ENCODE measurements at regions not wholly inside any gene's neighbourhood (a gene's known extent, or its start where the extent isn't known, plus 50 kb on each side); places are given as distances from the start of the nearest gene placed in this dataset.

- no peaks in the 10 kb centered on the region for H3K27me3 Mint-ChIP-seq (ENCODE audit: unreplicated experiment)
- H3K36me3 Mint-ChIP-seq (ENCODE audit: low read depth, unreplicated experiment) = no peaks in the 10 kb centered on the region
- H3K27ac Mint-ChIP-seq (ENCODE audit: unreplicated experiment) = no peak overlapping the region
- no peaks in the 10 kb centered on the region for H3K9me3 Mint-ChIP-seq (ENCODE audit: unreplicated experiment)
- H3K4me3 Mint-ChIP-seq (ENCODE audit: unreplicated experiment) = no peak overlapping the region
- no peaks in the 10 kb centered on the region for H3K4me1 Mint-ChIP-seq (ENCODE audit: unreplicated experiment)
- DNase-seq (ENCODE audit: low spot score) = no peak
- TF ChIP-seq CTCF (IDR thresholded peaks at IDR 0.05; ENCODE audit: unreplicated experiment) = no peak
Measured at GRCh38 chr9:22643541-22643940, 196.9 kb downstream of the DMRTA1 start.

- Mint-ChIP-seq H3K36me3 (ENCODE audit: low read depth, unreplicated experiment) (no peaks in the 10 kb centered on the region), H3K9me3 (ENCODE audit: unreplicated experiment) (no peaks in the 10 kb centered on the region), H3K27ac (ENCODE audit: unreplicated experiment) (no peak overlapping the region), H3K4me1 (ENCODE audit: unreplicated experiment) (no peaks in the 10 kb centered on the region), H3K27me3 (ENCODE audit: unreplicated experiment) (no peaks in the 10 kb centered on the region), H3K4me3 (ENCODE audit: unreplicated experiment) (no peak overlapping the region)
- TF ChIP-seq CTCF (IDR thresholded peaks at IDR 0.05; ENCODE audit: unreplicated experiment) = no peak
- no peak for DNase-seq (ENCODE audit: low spot score)
Measured at GRCh38 chr9:22645893-22646292, 199.3 kb downstream of the DMRTA1 start.

GRCh38 chr9:22649384-22649783, 202.8 kb downstream of the DMRTA1 start:
- Mint-ChIP-seq H3K27ac (ENCODE audit: unreplicated experiment) (no peak overlapping the region), H3K36me3 (ENCODE audit: low read depth, unreplicated experiment) (no peaks in the 10 kb centered on the region), H3K4me3 (ENCODE audit: unreplicated experiment) (no peak overlapping the region), H3K9me3 (ENCODE audit: unreplicated experiment) (no peaks in the 10 kb centered on the region), H3K4me1 (ENCODE audit: unreplicated experiment) (no peaks in the 10 kb centered on the region), H3K27me3 (ENCODE audit: unreplicated experiment) (no peaks in the 10 kb centered on the region)
- no peak for DNase-seq (ENCODE audit: low spot score)
- no peak for TF ChIP-seq CTCF (IDR thresholded peaks at IDR 0.05; ENCODE audit: unreplicated experiment)

GRCh38 chr9:22650145-22650544, 203.5 kb downstream of the DMRTA1 start:
- TF ChIP-seq CTCF (IDR thresholded peaks at IDR 0.05; ENCODE audit: unreplicated experiment) = no peak
- H3K9me3 Mint-ChIP-seq (ENCODE audit: unreplicated experiment) = no peaks in the 10 kb centered on the region
- H3K4me1 Mint-ChIP-seq (ENCODE audit: unreplicated experiment) = no peaks in the 10 kb centered on the region
- no peaks in the 10 kb centered on the region for H3K27me3 Mint-ChIP-seq (ENCODE audit: unreplicated experiment)
- no peak overlapping the region for H3K27ac Mint-ChIP-seq (ENCODE audit: unreplicated experiment)
- no peak overlapping the region for H3K4me3 Mint-ChIP-seq (ENCODE audit: unreplicated experiment)
- no peaks in the 10 kb centered on the region for H3K36me3 Mint-ChIP-seq (ENCODE audit: low read depth, unreplicated experiment)
- DNase-seq (ENCODE audit: low spot score) = no peak

GRCh38 chr9:22650946-22651345, 204.3 kb downstream of the DMRTA1 start:
- H3K27me3 Mint-ChIP-seq (ENCODE audit: unreplicated experiment) = no peaks in the 10 kb centered on the region
- no peak for TF ChIP-seq CTCF (IDR thresholded peaks at IDR 0.05; ENCODE audit: unreplicated experiment)
- no peak for DNase-seq (ENCODE audit: low spot score)
- H3K4me3 Mint-ChIP-seq (ENCODE audit: unreplicated experiment) = no peak overlapping the region
- H3K9me3 Mint-ChIP-seq (ENCODE audit: unreplicated experiment) = no peaks in the 10 kb centered on the region
- H3K27ac Mint-ChIP-seq (ENCODE audit: unreplicated experiment) = no peak overlapping the region
- H3K36me3 Mint-ChIP-seq (ENCODE audit: low read depth, unreplicated experiment) = no peaks in the 10 kb centered on the region
- H3K4me1 Mint-ChIP-seq (ENCODE audit: unreplicated experiment) = no peaks in the 10 kb centered on the region

All from endothelial cell (in vitro differentiated cells).